Prostate gland (tissue), 2 donors: ENCODE measurements at regions not wholly inside any gene's neighbourhood (a gene's known extent, or its start where the extent isn't known, plus 50 kb on each side); places are given as distances from the start of the nearest gene placed in this dataset.

ENCODE experiments used
- DNase-seq: peaks from one replicate; pipeline ENCODE4 v3.0.0-alpha.2; 2019; ENCODE audit warnings: low spot score
- H3K27ac ChIP-seq, 2 donors: fragments of 200-600 bp; sonication (generic); 2 replicates each; pipeline ENCODE4 v1.5.1; 2017 to 2019
- H3K27me3 ChIP-seq: fragments of 200-600 bp; sonication (generic); replicated peaks from 2 replicates; pipeline ENCODE4 v1.5.1; 2019; ENCODE audit not compliant: insufficient read depth
- H3K36me3 ChIP-seq, 2 donors: fragments of 200-600 bp; sonication (generic); 1 replicate in 1 of 2; 2 replicates in 1 of 2; pipeline versions ENCODE4 v1.5.1 to v1.8.1; 2017 to 2019
- H3K4me1 ChIP-seq: fragments of 200-600 bp; sonication (generic); replicated peaks from 2 replicates; pipeline ENCODE4 v1.5.1; 2019
- H3K4me3 ChIP-seq, 2 donors: fragments of 200-600 bp; sonication (generic); 2 replicates each; pipeline ENCODE4 v1.5.1; 2017 to 2019
- H3K9me3 ChIP-seq: fragments of 200-600 bp; sonication (generic); 2 replicates; pipeline ENCODE4 v1.5.1; 2017
- POLR2A ChIP-seq: fragments of 450-650 bp; IDR thresholded peaks from one replicate; pipeline ENCODE4 v1.6.1; 2016; ENCODE audit warnings: antibody characterized with exemption, mild to moderate bottlenecking
- POLR2AphosphoS5 ChIP-seq: sonication (generic); formaldehyde crosslinking; IDR thresholded peaks from one replicate; pipeline ENCODE4 v1.6.1; 2017; ENCODE audit warnings: antibody characterized with exemption
- WGBS: methylation state at CpG from one replicate; pipeline ENCODE4 v1.1.5; 2018; 5-methylcytosine and 5-hydroxymethylcytosine counted together
- intact Hi-C: fragments of 100-400 bp; cut with DNase I; formaldehyde crosslinking; loops from one replicate; pipeline ENCODE4 v1.14.2; 2022
- TF ChIP-seq, protein P1 (sequence below), 4 experiments: fragments of 200-600 bp in 2 of 4; fragments of 450-650 bp in 2 of 4; sonication (generic) in 2 of 4; IDR thresholded peaks; 1 replicate in 3 of 4; 2 replicates in 1 of 4; pipeline ENCODE4 v1.5.1; 2016 to 2019; ENCODE audit warnings: antibody characterized with exemption in 4 of 4, mild to moderate bottlenecking in 2 of 4, moderate library complexity in 2 of 4

DNA sequence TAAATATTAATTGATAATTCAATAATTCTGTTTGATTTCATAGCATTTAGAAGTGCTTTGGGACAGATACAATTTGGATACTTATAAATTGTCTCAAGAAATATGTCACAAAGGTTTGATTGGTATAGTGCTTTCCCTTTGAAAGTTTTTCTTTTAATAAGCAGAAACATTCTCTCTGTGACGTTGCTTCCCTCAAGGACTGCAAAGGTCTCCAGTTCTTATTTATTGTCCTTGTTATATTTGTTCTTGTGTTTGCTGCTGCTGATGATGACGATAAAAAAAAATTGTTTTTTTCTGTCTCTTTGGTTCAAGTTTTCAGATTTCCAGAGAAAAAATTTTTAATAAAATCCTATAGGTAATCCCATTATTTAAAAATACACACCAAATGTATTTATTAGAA is 176.3 kb upstream of the CLEC14A start:
- no peaks in the 10 kb centered on the region for H3K9me3 ChIP-seq
- no peaks in the 10 kb centered on the region for H3K4me1 ChIP-seq
- TF ChIP-seq POLR2A (no peak), POLR2AphosphoS5 (no peak)
- TF ChIP-seq, protein P1, sequence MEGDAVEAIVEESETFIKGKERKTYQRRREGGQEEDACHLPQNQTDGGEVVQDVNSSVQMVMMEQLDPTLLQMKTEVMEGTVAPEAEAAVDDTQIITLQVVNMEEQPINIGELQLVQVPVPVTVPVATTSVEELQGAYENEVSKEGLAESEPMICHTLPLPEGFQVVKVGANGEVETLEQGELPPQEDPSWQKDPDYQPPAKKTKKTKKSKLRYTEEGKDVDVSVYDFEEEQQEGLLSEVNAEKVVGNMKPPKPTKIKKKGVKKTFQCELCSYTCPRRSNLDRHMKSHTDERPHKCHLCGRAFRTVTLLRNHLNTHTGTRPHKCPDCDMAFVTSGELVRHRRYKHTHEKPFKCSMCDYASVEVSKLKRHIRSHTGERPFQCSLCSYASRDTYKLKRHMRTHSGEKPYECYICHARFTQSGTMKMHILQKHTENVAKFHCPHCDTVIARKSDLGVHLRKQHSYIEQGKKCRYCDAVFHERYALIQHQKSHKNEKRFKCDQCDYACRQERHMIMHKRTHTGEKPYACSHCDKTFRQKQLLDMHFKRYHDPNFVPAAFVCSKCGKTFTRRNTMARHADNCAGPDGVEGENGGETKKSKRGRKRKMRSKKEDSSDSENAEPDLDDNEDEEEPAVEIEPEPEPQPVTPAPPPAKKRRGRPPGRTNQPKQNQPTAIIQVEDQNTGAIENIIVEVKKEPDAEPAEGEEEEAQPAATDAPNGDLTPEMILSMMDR (IDR thresholded peaks at IDR 0.05) = no peak
- DNase-seq = no peak
- no peak overlapping the region for H3K4me3 ChIP-seq
- H3K27me3 ChIP-seq = no peaks in the 10 kb centered on the region
- intact Hi-C loops = no loop called here
- H3K36me3 ChIP-seq = no peaks in the 10 kb centered on the region
- 51% methylated on average over 2 of the region's 2 CpGs for whole genome bisulfite sequencing
- H3K27ac ChIP-seq = no peak overlapping the region

DNA sequence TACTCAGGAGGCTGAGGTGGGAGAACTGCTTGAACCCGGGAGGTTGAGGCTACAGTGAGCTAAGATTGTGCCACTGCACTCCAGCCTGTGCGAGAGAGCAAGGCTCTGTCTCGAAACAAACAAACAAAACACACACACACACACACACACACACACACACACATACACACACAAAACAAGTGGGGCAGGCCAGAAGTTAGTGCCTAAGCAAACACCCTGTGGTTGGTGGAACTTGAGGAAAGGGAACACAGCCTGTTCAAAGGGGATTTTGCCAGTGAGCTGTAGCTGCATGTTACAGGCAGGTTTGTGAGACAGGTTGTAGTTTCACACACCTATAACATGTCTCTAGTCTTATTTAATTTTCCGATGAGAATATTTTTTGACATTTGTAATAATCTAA is 175.3 kb upstream of the CLEC14A start:
- 74% methylated on average over 4 of the region's 4 CpGs for WGBS
- intact Hi-C loops = no loop called here
- no peak for TF ChIP-seq POLR2A
- TF ChIP-seq, protein P1 (IDR thresholded peaks at IDR 0.05) = no peak
- TF ChIP-seq POLR2AphosphoS5 = no peak

DNA sequence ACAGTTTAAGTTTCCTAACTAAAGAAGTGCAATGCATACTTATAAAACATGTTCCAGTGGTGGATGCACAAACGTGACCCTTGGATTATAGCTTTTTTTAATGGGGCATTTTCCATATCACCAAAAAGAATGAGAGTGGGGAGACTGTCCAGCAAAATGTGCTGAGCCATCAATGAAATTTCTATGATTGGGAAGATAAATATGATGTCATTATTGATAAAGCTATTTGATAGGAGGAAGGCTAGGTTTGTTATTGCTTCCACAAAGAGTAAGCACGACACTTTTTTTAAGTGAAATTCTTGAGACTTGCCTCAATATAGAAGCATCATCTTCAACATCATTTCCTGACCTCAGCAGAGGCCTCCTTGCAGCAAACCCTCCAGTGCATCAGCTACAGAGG is 174.6 kb upstream of the CLEC14A start:
- Histone ChIP-seq H3K4me1 (no peaks in the 10 kb centered on the region), H3K27ac (no peak overlapping the region), H3K36me3 (no peaks in the 10 kb centered on the region), H3K9me3 (no peaks in the 10 kb centered on the region), H3K4me3 (no peak overlapping the region), H3K27me3 (no peaks in the 10 kb centered on the region)
- TF ChIP-seq POLR2A = no peak
- TF ChIP-seq, protein P1 (IDR thresholded peaks at IDR 0.05) = no peak
- TF ChIP-seq POLR2AphosphoS5 = no peak
- intact Hi-C loops = no loop called here
- WGBS = 55% methylated on average over 2 of the region's 2 CpGs
- no peak for DNase-seq

More for the DNA sequence above, 175.3 kb upstream of the CLEC14A start:
- no peaks in the 10 kb centered on the region for H3K27me3 ChIP-seq
- no peaks in the 10 kb centered on the region for H3K4me1 ChIP-seq
- no peaks in the 10 kb centered on the region for H3K9me3 ChIP-seq
- H3K36me3 ChIP-seq = no peaks in the 10 kb centered on the region
- H3K4me3 ChIP-seq = no peak overlapping the region
- H3K27ac ChIP-seq = no peak overlapping the region
- no peak for DNase-seq

DNA sequence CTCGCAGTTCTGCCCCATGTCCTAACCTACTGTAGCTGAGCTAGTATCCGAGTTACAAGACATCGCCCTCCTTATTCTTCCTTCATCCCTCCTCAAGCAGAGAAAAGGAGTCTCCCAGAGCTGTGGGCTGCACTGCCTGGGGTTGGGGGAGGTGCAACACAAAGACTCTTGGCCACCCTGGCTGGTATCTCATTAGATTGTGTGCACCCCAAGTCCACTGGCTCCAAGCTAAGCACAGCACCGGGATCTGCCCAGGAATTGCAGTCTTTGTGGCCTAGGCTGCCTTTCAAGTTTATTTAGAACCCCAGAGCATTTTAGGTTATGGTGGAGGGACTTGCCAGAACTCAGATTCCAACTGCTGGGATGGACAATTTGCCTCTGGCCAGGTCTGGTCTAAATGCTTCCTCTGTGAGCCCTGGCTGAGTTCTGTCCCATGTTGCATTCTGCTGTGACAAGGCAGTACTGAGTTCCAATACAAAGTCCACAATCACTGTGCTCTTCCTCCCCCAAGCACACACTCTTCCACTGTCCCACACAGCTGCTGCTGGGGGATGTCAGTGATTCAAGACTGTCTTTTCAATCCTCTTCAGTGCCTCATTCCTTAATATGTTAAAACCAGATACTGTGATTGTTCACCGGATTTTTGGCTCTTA is 169.6 kb upstream of the CLEC14A start:
- WGBS = 87% methylated on average over 5 of the region's 5 CpGs
- Histone ChIP-seq H3K27ac (no peak overlapping the region), H3K4me3 (no peak overlapping the region), H3K4me1 (no peaks in the 10 kb centered on the region), H3K36me3 (no peaks in the 10 kb centered on the region), H3K9me3 (no peaks in the 10 kb centered on the region), H3K27me3 (no peaks in the 10 kb centered on the region)
- intact Hi-C loops = no loop called here
- DNase-seq = no peak
- TF ChIP-seq, protein P1 (IDR thresholded peaks at IDR 0.05) = no peak
- no peak for TF ChIP-seq POLR2AphosphoS5

DNA sequence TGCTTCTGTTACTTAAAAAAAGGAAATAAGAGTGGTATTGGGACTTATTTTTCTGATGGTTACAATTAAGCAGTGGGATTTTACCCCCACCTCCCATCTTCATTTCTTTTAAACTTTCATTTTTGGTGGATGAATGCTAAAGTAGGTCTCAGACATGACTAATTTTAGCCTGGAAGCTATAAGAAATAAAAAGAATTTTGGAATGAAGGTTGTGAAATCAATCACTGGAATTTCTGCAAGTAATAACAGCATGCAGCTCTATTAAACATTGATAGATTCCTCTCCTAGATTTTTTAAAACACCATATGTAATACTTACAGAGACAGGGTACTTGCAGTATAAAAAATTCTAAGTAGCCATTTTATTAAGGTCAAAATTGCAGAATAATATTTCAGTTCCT is 164.2 kb upstream of the CLEC14A start:
- intact Hi-C loops = no loop called here
- H3K27me3 ChIP-seq = no peaks in the 10 kb centered on the region
- DNase-seq = no peak

More for the DNA sequence above, 164.2 kb upstream of the CLEC14A start:
- TF ChIP-seq POLR2A (no peak), POLR2AphosphoS5 (no peak)
- TF ChIP-seq, protein P1 (IDR thresholded peaks at IDR 0.05) = no peak
- H3K4me1 ChIP-seq = no peaks in the 10 kb centered on the region
- H3K27ac ChIP-seq = no peak overlapping the region
- H3K4me3 ChIP-seq = no peak overlapping the region
- no peaks in the 10 kb centered on the region for H3K36me3 ChIP-seq
- no peaks in the 10 kb centered on the region for H3K9me3 ChIP-seq
